Trophoblast cell (in vitro differentiated cells and primary cell): ENCODE measurements at regions not wholly inside any gene's neighbourhood (a gene's known extent, or its start where the extent isn't known, plus 50 kb on each side); places are given as distances from the start of the nearest gene placed in this dataset.

ENCODE experiments used
- DNase-seq, 2 donors: peaks; one replicate each; pipeline ENCODE4 v3.0.0-alpha.2; 2016
- H2AFZ ChIP-seq: 2 replicates; pipeline ENCODE4 v1.6.1; 2013; ENCODE audit warnings: low read length, moderate library complexity, mild to moderate bottlenecking; ENCODE audit not compliant: insufficient read depth, poor library complexity
- H2AK5ac ChIP-seq: 2 replicates; pipeline ENCODE4 v1.6.1; 2013; ENCODE audit warnings: mild to moderate bottlenecking, low read length
- H2BK120ac ChIP-seq: 2 replicates; pipeline ENCODE4 v1.6.1; 2013; ENCODE audit warnings: low read length, mild to moderate bottlenecking, moderate library complexity; ENCODE audit not compliant: insufficient read depth, poor library complexity
- H2BK12ac ChIP-seq: 2 replicates; pipeline ENCODE4 v1.6.1; 2013; ENCODE audit warnings: mild to moderate bottlenecking, low read length, moderate library complexity
- H2BK5ac ChIP-seq: 2 replicates; pipeline ENCODE4 v1.6.1; 2013; ENCODE audit warnings: low read length, low read depth, moderate library complexity, mild to moderate bottlenecking; ENCODE audit not compliant: poor library complexity
- H3K14ac ChIP-seq: 2 replicates; pipeline ENCODE4 v1.6.1; 2013; ENCODE audit warnings: mild to moderate bottlenecking, low read length
- H3K18ac ChIP-seq: 2 replicates; pipeline ENCODE4 v1.6.1; 2013; ENCODE audit warnings: mild to moderate bottlenecking, low read length
- H3K23ac ChIP-seq: 2 replicates; pipeline ENCODE4 v1.6.1; 2013; ENCODE audit warnings: low read length
- H3K27ac ChIP-seq: 2 replicates; pipeline ENCODE4 v1.5.1; 2013; ENCODE audit warnings: low read depth, mild to moderate bottlenecking, inconsistent platforms, low read length, moderate library complexity
- H3K27me3 ChIP-seq: 2 replicates; pipeline ENCODE4 v1.6.1; 2013; ENCODE audit warnings: inconsistent platforms, mild to moderate bottlenecking, low read length, moderate library complexity; ENCODE audit not compliant: insufficient read depth
- H3K36me3 ChIP-seq, 2 experiments: 1 replicate in 1 of 2; 2 replicates in 1 of 2; pipeline ENCODE4 v1.6.1; 2013; ENCODE audit warnings: low read length in 2 of 2, mild to moderate bottlenecking in 2 of 2, moderate library complexity in 1 of 2; ENCODE audit not compliant: insufficient read depth in 2 of 2, control insufficient read depth in 1 of 2
- H3K4ac ChIP-seq: 2 replicates; pipeline ENCODE4 v1.6.1; 2013; ENCODE audit warnings: low read depth, mild to moderate bottlenecking, low read length, moderate library complexity
- H3K4me1 ChIP-seq, 2 experiments: 1 replicate in 1 of 2; 2 replicates in 1 of 2; pipeline ENCODE4 v1.6.1; 2013; ENCODE audit warnings: low read length in 2 of 2, mild to moderate bottlenecking in 2 of 2, moderate library complexity in 1 of 2; ENCODE audit not compliant: insufficient read depth in 2 of 2, control insufficient read depth in 1 of 2
- H3K4me2 ChIP-seq: 2 replicates; pipeline ENCODE4 v1.6.1; 2013; ENCODE audit warnings: inconsistent platforms, mild to moderate bottlenecking, low read length, moderate library complexity
- H3K4me3 ChIP-seq: 2 replicates; pipeline ENCODE4 v1.5.1; 2013; ENCODE audit warnings: mild to moderate bottlenecking, low read depth, low read length, inconsistent platforms
- H3K79me1 ChIP-seq: one replicate; pipeline ENCODE4 v1.6.1; 2013; ENCODE audit warnings: low read length
- H3K79me2 ChIP-seq: 2 replicates; pipeline ENCODE4 v1.6.1; 2013; ENCODE audit warnings: low read length, mild to moderate bottlenecking; ENCODE audit not compliant: control insufficient read depth, insufficient read depth, poor library complexity
- H3K9ac ChIP-seq: 2 replicates; pipeline ENCODE4 v1.6.1; 2013; ENCODE audit warnings: mild to moderate bottlenecking, low read length
- H3K9me3 ChIP-seq: 2 replicates; pipeline ENCODE4 v1.6.1; 2013; ENCODE audit warnings: low read depth, mild to moderate bottlenecking, control low read depth, inconsistent platforms, low read length; ENCODE audit not compliant: insufficient read depth
- H4K12ac ChIP-seq: 2 replicates; pipeline ENCODE4 v1.6.1; 2013; ENCODE audit warnings: low read depth, mild to moderate bottlenecking, low read length, moderate library complexity
- H4K8ac ChIP-seq: 2 replicates; pipeline ENCODE4 v1.6.1; 2013; ENCODE audit warnings: low read depth, mild to moderate bottlenecking, low read length, moderate library complexity
- H4K91ac ChIP-seq: one replicate; pipeline ENCODE4 v1.6.1; 2013; ENCODE audit warnings: low read depth, mild to moderate bottlenecking, low read length, moderate library complexity
- WGBS: extraction: QIAGEN DNeasy Blood & Tissue Kit; methylation state at CpG from one replicate; pipeline ENCODE4 v1.1.7; 2013; ENCODE audit warnings: missing lambda C conversion rate; ENCODE audit not compliant: insufficient read length, insufficient coverage; ENCODE audit errors: extremely low coverage; 5-methylcytosine and 5-hydroxymethylcytosine counted together

DNA sequence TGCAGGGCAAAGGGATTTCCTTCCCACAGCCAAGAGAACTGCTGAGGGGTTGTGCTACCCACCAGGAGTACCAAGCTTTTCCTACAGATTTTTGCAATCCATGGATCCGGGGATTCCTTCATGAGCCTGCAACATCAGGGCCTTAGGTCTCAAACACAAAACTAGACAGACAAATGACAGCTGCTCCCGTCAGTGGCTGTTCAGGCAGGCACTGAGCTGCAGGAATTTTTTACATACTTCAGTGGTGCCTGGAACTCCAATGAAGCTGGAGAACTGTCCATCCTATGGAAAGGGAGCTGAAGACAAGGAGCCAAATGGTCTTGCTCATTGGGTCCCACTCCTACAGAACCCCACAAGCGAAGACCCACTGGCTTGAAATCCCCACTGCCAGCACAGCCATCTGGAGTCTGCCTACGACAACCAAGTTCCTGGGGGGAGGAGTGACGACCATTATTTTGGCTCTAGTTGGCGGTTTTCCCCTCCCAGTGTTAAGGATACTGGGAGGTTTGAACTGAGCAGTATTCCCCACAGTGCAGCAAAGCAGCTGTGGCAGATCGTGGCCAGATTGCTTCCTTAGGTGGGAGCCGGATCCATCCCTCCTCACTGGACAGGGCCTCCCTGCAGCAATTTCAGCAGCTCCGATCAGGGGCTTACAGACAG, 157.7 kb upstream of the TMEM45B start:
- no peak overlapping the region for H3K27ac ChIP-seq
- H2BK12ac ChIP-seq: peak overlapping the region; percentile 23
- no peak overlapping the region for H2AK5ac ChIP-seq
- H3K14ac ChIP-seq: no peak overlapping the region
- no peak overlapping the region for H2BK120ac ChIP-seq
- peaks cover 10 to 11% of the 10 kb centered on the region in 2 experiments for H3K4me1 ChIP-seq
- no peak overlapping the region for H4K91ac ChIP-seq
- no peak overlapping the region for H3K4me3 ChIP-seq
- DNase-seq: peak in 1 of 2 donors; percentile 8
- H3K79me2 ChIP-seq: no peaks in the 10 kb centered on the region
- no peaks in the 10 kb centered on the region for H3K27me3 ChIP-seq
- H2BK5ac ChIP-seq: no peak overlapping the region
- H3K36me3 ChIP-seq: no peaks in the 10 kb centered on the region
- no CpG with 5 or more reads among the region's 9 CpGs for WGBS
- H2AFZ ChIP-seq: no peak overlapping the region
- peaks cover 4% of the 10 kb centered on the region for H3K9me3 ChIP-seq
- H3K4me2 ChIP-seq: peak overlapping the region; percentile 7
- no peak overlapping the region for H3K18ac ChIP-seq
- H4K12ac ChIP-seq: no peak overlapping the region
- H3K79me1 ChIP-seq: no peaks in the 10 kb centered on the region
- H3K9ac ChIP-seq: no peak overlapping the region
- no peak overlapping the region for H3K23ac ChIP-seq
- no peak overlapping the region for H3K4ac ChIP-seq
- H4K8ac ChIP-seq: no peak overlapping the region

DNA sequence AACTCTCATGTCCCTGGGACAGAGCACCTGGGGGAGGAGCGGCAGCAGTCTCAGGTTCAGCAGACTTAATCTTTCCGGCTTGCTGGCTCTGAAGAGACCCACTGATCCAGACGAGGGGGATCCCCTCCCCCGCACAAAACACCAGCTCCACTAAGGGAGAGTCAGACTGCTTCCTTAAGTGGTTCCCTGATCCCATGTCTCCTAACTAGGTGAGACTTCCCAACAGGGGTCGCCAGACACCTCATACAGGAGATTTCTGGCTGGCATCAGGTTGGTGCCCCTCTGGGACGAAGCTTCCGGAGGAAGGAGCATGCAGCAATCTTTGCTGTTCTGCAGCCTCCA, 157.2 kb upstream of the TMEM45B start:
- no peaks in the 10 kb centered on the region for H3K79me1 ChIP-seq
- no peaks in the 10 kb centered on the region for H3K36me3 ChIP-seq
- H2BK5ac ChIP-seq: no peak overlapping the region
- no peak overlapping the region for H3K4ac ChIP-seq
- no peak overlapping the region for H2BK120ac ChIP-seq
- no peak overlapping the region for H4K12ac ChIP-seq
- no peak overlapping the region for H3K23ac ChIP-seq
- WGBS: no CpG with 5 or more reads among the region's 7 CpGs
- H3K18ac ChIP-seq: no peak overlapping the region
- H3K9me3 ChIP-seq: peaks cover 4% of the 10 kb centered on the region
- H3K4me1 ChIP-seq: peaks cover 10 to 11% of the 10 kb centered on the region in 2 experiments
- H4K91ac ChIP-seq: no peak overlapping the region
- no peak overlapping the region for H2AFZ ChIP-seq
- H2BK12ac ChIP-seq: no peak overlapping the region
- H3K9ac ChIP-seq: no peak overlapping the region
- H3K4me2 ChIP-seq: no peak overlapping the region
- no peaks in the 10 kb centered on the region for H3K27me3 ChIP-seq
- no peaks in the 10 kb centered on the region for H3K79me2 ChIP-seq
- no peak overlapping the region for H4K8ac ChIP-seq
- no peak for DNase-seq
- no peak overlapping the region for H2AK5ac ChIP-seq
- H3K14ac ChIP-seq: no peak overlapping the region
- no peak overlapping the region for H3K27ac ChIP-seq
- no peak overlapping the region for H3K4me3 ChIP-seq

DNA sequence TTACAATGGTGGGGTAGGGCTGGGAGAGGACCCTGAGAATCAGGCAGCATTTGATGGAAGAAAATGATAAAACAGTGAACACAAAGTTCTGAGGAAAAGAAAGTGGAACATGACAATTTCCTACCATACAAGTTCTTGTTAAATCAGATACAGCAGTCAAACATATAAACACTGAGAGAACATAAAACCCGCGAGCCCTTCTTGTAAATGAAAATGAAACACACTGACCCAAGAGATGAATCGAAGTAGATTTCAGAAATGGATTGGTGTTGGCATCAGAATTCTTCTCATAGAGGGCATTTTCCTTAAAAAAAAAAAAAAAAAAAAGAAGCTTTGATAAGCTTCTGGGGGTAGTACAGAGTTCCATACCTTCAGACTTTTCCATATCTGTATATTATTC, 134.7 kb upstream of the TMEM45B start:
- no peak overlapping the region for H3K18ac ChIP-seq
- H2AK5ac ChIP-seq: no peak overlapping the region
- H3K23ac ChIP-seq: no peak overlapping the region
- no peaks in the 10 kb centered on the region for H3K27me3 ChIP-seq
- H2BK12ac ChIP-seq: no peak overlapping the region
- H3K4ac ChIP-seq: no peak overlapping the region
- H3K9ac ChIP-seq: no peak overlapping the region
- no peak overlapping the region for H3K4me3 ChIP-seq
- no peak overlapping the region for H2BK120ac ChIP-seq
- H3K27ac ChIP-seq: no peak overlapping the region
- H3K14ac ChIP-seq: no peak overlapping the region
- DNase-seq: no peak
- no peaks in the 10 kb centered on the region for H3K4me1 ChIP-seq
- H4K8ac ChIP-seq: no peak overlapping the region
- no peak overlapping the region for H4K12ac ChIP-seq
- H3K79me2 ChIP-seq: no peaks in the 10 kb centered on the region
- no peaks in the 10 kb centered on the region for H3K9me3 ChIP-seq
- WGBS: no CpG with 5 or more reads among the region's 3 CpGs
- no peak overlapping the region for H3K4me2 ChIP-seq
- H2BK5ac ChIP-seq: no peak overlapping the region
- no peak overlapping the region for H2AFZ ChIP-seq
- no peak overlapping the region for H4K91ac ChIP-seq
- no peaks in the 10 kb centered on the region for H3K79me1 ChIP-seq
- no peaks in the 10 kb centered on the region for H3K36me3 ChIP-seq

DNA sequence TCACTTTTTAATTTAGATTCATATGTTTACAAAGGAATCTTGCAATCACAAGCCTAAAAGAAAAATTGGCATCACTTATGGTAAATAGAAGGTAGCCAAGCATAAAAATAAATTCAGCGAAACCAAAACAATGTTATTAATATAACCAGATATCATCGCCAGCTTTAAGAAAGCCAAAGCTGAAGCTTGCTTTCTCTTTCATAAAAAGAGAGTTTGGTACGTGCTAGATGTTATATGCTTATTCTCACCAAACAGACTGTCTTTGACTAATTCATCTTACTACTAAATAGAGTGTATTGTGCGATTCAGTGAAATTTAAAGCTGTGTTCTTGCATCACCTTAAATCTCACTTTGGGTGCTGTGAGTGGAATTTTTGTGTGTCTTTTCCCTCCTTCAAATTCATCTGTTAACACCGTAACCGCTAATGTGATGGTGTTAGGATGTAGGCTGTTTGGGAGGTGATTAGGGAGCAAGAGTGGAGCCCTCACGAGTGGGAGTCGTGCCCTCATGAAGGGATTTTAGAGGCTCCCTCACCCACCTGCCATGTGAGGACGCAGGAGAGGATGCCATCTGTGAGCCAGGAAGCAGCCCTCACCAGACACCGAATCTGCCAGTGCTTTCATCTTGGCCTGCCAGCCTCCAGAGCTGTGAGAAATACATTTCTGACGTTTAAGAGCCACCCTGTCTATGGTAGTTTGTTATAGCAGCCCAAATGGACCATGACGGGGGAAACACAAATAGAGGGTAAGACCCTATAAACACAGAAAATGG, 134.1 kb upstream of the TMEM45B start:
- H4K8ac ChIP-seq: no peak overlapping the region
- no peak overlapping the region for H3K4ac ChIP-seq
- no peak overlapping the region for H4K12ac ChIP-seq
- no peak overlapping the region for H3K4me3 ChIP-seq
- no peak overlapping the region for H3K4me2 ChIP-seq
- H3K9ac ChIP-seq: no peak overlapping the region
- no peak overlapping the region for H2BK12ac ChIP-seq
- no CpG with 5 or more reads among the region's 12 CpGs for WGBS
- no peaks in the 10 kb centered on the region for H3K4me1 ChIP-seq
- H3K23ac ChIP-seq: no peak overlapping the region
- H3K9me3 ChIP-seq: no peaks in the 10 kb centered on the region
- no peak overlapping the region for H3K18ac ChIP-seq
- no peak overlapping the region for H4K91ac ChIP-seq
- no peak for DNase-seq
- no peak overlapping the region for H2AFZ ChIP-seq
- no peak overlapping the region for H2BK120ac ChIP-seq
- H3K14ac ChIP-seq: no peak overlapping the region
- H2BK5ac ChIP-seq: no peak overlapping the region
- no peaks in the 10 kb centered on the region for H3K36me3 ChIP-seq
- no peaks in the 10 kb centered on the region for H3K79me1 ChIP-seq
- no peak overlapping the region for H2AK5ac ChIP-seq
- no peaks in the 10 kb centered on the region for H3K27me3 ChIP-seq
- H3K27ac ChIP-seq: no peak overlapping the region
- no peaks in the 10 kb centered on the region for H3K79me2 ChIP-seq
